PC-3 (cell line): ENCODE measurements at regions not wholly inside any gene's neighbourhood (a gene's known extent, or its start where the extent isn't known, plus 50 kb on each side); places are given as distances from the start of the nearest gene placed in this dataset.

ENCODE experiments used
- ATAC-seq: fragments of 200-7000 bp; cut with Tn5 transposase; 2 replicates; pipeline ENCODE4 v1.9.1; 2020; ENCODE audit warnings: mild to moderate bottlenecking, moderate library complexity
- BruUV-seq: library from RNA; stranded (reverse); fragments of 400-500 nt; replicated peaks from 2 replicates; lab custom pipeline; 2021; lab: Mats Ljungman, UMichigan
- CTCF ChIA-PET: fragments of 300-600 bp; sonication (Branson Sonifier 250); formaldehyde crosslinking; loops from one replicate; lab custom pipeline; 2022; ENCODE audit warnings: antibody characterized with exemption; lab: Charles Lee
- POLR2A ChIA-PET: fragments of 300-600 bp; sonication (Branson Sonifier 250); formaldehyde crosslinking; loops from one replicate; lab custom pipeline; 2022; ENCODE audit warnings: antibody characterized with exemption; ENCODE audit not compliant: unreplicated experiment; lab: Charles Lee
- DNase-seq: peaks from one replicate; pipeline ENCODE4 v3.0.0-alpha.2; 2015
- H2AFZ ChIP-seq: fragments of 300-600 bp; sonication (generic); 2 replicates; pipeline ENCODE4 v1.6.0; 2016; ENCODE audit warnings: antibody characterized with exemption, low read length
- H3F3A ChIP-seq: fragments of 300-600 bp; sonication (generic); one replicate; pipeline ENCODE4 v1.6.0; 2017; ENCODE audit warnings: antibody characterized with exemption, low read length, control low read depth, mild to moderate bottlenecking; ENCODE audit not compliant: unreplicated experiment
- H3K27ac ChIP-seq: fragments of 300-600 bp; sonication (generic); 2 replicates; pipeline ENCODE4 v1.5.1; 2016; ENCODE audit warnings: mild to moderate bottlenecking, low read length
- H3K27me3 ChIP-seq: fragments of 300-600 bp; sonication (generic); 2 replicates; pipeline ENCODE4 v1.6.1; 2016; ENCODE audit warnings: low read length, mixed read lengths
- H3K36me3 ChIP-seq: fragments of 300-600 bp; sonication (generic); 2 replicates; pipeline ENCODE4 v1.6.1; 2016; ENCODE audit warnings: low read depth, mixed run types, low read length, mixed read lengths
- H3K4me1 ChIP-seq: fragments of 300-600 bp; sonication (generic); 2 replicates; pipeline ENCODE4 v1.5.1; 2016; ENCODE audit warnings: low read length; ENCODE audit not compliant: insufficient read depth
- H3K4me2 ChIP-seq: fragments of 300-600 bp; sonication (generic); 2 replicates; pipeline ENCODE4 v1.6.0; 2016; ENCODE audit warnings: low read length
- H3K4me3 ChIP-seq: fragments of 300-600 bp; sonication (generic); 2 replicates; pipeline ENCODE4 v1.5.1; 2016; ENCODE audit warnings: mild to moderate bottlenecking, low read length, mixed read lengths
- H3K79me2 ChIP-seq: fragments of 300-600 bp; sonication (generic); 2 replicates; pipeline ENCODE4 v1.6.1; 2017; ENCODE audit warnings: low read length, mixed read lengths
- H3K9ac ChIP-seq: fragments of 300-600 bp; sonication (generic); 2 replicates; pipeline ENCODE4 v1.6.0; 2016; ENCODE audit warnings: mild to moderate bottlenecking, low read length
- H3K9me2 ChIP-seq: fragments of 300-600 bp; sonication (generic); replicated peaks from 2 replicates; pipeline ENCODE4 v1.6.1; 2016; ENCODE audit warnings: mixed run types, low read length, mixed read lengths
- H3K9me3 ChIP-seq: fragments of 300-600 bp; sonication (generic); 2 replicates; pipeline ENCODE4 v1.6.1; 2016; ENCODE audit warnings: low read length, mixed read lengths
- H4K20me1 ChIP-seq: fragments of 300-600 bp; sonication (generic); 2 replicates; pipeline ENCODE4 v1.6.1; 2016; ENCODE audit warnings: low read length, mixed read lengths
- EZH2 ChIP-seq: fragments of 300-600 bp; sonication (generic); IDR thresholded peaks from one replicate; pipeline ENCODE4 v1.6.1; 2017; ENCODE audit warnings: antibody characterized with exemption, mild to moderate bottlenecking, low read length; ENCODE audit not compliant: unreplicated experiment
- EZH2phosphoT487 ChIP-seq: fragments of 300-600 bp; sonication (generic); IDR thresholded peaks from 2 replicates; pipeline ENCODE4 v1.6.1; 2018; ENCODE audit warnings: mild to moderate bottlenecking, antibody characterized with exemption, low read length, borderline replicate concordance
- intact Hi-C: fragments of 100-400 bp; cut with micrococcal nuclease; formaldehyde crosslinking; loops from 2 replicates; pipeline ENCODE4 v1.9.0; 2023
- TF ChIP-seq, protein P1 (sequence below): fragments of 300-600 bp; sonication (generic); conservative IDR thresholded peaks from 2 replicates; pipeline ENCODE4 v1.5.1; 2017; ENCODE audit warnings: antibody characterized with exemption, low read depth, mild to moderate bottlenecking, low read length

DNA sequence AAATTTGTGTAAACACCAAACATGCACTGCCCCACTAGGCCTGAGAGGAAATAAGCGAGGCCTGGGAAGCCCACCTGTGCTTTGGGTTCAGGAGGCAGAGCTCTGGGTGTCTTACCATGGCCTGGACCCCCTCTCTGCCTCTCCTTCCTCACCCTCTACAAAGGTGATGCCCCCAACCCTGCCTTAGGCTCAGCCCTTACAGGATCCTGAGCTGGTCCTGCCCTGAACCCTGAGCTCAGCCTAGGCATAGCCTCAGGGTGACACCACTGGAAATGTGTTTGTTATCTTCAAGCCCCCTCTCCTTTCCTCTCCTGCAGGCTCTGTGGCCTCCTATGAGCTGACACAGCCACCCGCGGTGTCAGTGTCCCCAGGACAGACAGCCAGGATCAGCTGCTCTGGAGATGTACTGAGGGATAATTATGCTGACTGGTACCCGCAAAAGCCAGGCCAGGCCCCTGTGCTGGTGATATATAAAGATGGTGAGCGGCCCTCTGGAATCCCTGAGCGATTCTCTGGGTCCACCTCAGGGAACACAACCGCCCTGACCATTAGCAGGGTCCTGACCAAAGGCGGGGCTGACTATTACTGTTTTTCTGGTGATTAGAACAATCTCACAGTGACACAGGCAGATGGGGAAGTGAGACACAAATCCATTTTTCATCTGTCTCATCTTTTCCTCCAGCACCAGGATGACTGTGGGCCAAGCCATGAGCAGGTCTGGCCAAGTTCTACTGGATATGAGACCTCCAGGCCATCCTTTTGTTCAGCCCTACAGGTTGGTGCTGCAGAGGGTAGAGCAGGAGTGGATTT, 117.8 kb downstream of the GGTLC2 start:
- ChIA-PET CTCF (no interaction called here), POLR2A (no interaction called here)
- intact Hi-C loops: no loop called here
- BruUV-seq: no TSS peak
- no peaks in the 10 kb centered on the region for H3F3A ChIP-seq
- H3K4me1 ChIP-seq: no peaks in the 10 kb centered on the region
- no peaks in the 10 kb centered on the region for H3K36me3 ChIP-seq
- DNase-seq: no peak
- TF ChIP-seq, protein P1, sequence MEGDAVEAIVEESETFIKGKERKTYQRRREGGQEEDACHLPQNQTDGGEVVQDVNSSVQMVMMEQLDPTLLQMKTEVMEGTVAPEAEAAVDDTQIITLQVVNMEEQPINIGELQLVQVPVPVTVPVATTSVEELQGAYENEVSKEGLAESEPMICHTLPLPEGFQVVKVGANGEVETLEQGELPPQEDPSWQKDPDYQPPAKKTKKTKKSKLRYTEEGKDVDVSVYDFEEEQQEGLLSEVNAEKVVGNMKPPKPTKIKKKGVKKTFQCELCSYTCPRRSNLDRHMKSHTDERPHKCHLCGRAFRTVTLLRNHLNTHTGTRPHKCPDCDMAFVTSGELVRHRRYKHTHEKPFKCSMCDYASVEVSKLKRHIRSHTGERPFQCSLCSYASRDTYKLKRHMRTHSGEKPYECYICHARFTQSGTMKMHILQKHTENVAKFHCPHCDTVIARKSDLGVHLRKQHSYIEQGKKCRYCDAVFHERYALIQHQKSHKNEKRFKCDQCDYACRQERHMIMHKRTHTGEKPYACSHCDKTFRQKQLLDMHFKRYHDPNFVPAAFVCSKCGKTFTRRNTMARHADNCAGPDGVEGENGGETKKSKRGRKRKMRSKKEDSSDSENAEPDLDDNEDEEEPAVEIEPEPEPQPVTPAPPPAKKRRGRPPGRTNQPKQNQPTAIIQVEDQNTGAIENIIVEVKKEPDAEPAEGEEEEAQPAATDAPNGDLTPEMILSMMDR: no peak
- TF ChIP-seq EZH2phosphoT487: no peak
- TF ChIP-seq EZH2: no peak
- no peak overlapping the region for H3K9ac ChIP-seq
- no peak for ATAC-seq
- H3K9me3 ChIP-seq: no peaks in the 10 kb centered on the region
- no peak overlapping the region for H3K27ac ChIP-seq
- H2AFZ ChIP-seq: no peak overlapping the region
- H3K4me3 ChIP-seq: no peak overlapping the region
- no peaks in the 10 kb centered on the region for H3K9me2 ChIP-seq
- no peak overlapping the region for H3K4me2 ChIP-seq
- H4K20me1 ChIP-seq: no peaks in the 10 kb centered on the region
- no peaks in the 10 kb centered on the region for H3K27me3 ChIP-seq
- H3K79me2 ChIP-seq: no peaks in the 10 kb centered on the region

GRCh38 chr22:22763512-22763911, 119.1 kb downstream of the GGTLC2 start:
- Histone ChIP-seq H3K4me2 (no peak overlapping the region), H3K4me3 (no peak overlapping the region), H3K9me3 (no peaks in the 10 kb centered on the region), H3K27me3 (0 out of 2 replicates have a peak, but pooled peaks cover 6% of the 10 kb centered on the region), H4K20me1 (no peaks in the 10 kb centered on the region), H3K36me3 (no peaks in the 10 kb centered on the region), H3K9me2 (no peaks in the 10 kb centered on the region), H3F3A (no peaks in the 10 kb centered on the region), H3K9ac (no peak overlapping the region), H3K4me1 (no peaks in the 10 kb centered on the region), H2AFZ (no peak overlapping the region), H3K27ac (no peak overlapping the region), H3K79me2 (no peaks in the 10 kb centered on the region)
- ATAC-seq (no peak), DNase-seq (no peak)
- CTCF ChIA-PET: no interaction called here
- intact Hi-C loops: no loop called here
- TF ChIP-seq EZH2 (no peak), EZH2phosphoT487 (no peak)
- TF ChIP-seq, protein P1: no peak
- no TSS peak for BruUV-seq
- POLR2A ChIA-PET: no interaction called here

GRCh38 chr22:22764085-22764484, 119.7 kb downstream of the GGTLC2 start:
- POLR2A ChIA-PET: no interaction called here

More at GRCh38 chr22:22764085-22764484, 119.7 kb downstream of the GGTLC2 start:
- Histone ChIP-seq H3K9me3 (no peaks in the 10 kb centered on the region), H3K4me1 (no peaks in the 10 kb centered on the region), H3K9ac (no peak overlapping the region), H4K20me1 (no peaks in the 10 kb centered on the region), H3K79me2 (no peaks in the 10 kb centered on the region), H3K4me2 (no peak overlapping the region), H3K27ac (no peak overlapping the region), H2AFZ (no peak overlapping the region), H3F3A (no peaks in the 10 kb centered on the region), H3K4me3 (no peak overlapping the region), H3K36me3 (no peaks in the 10 kb centered on the region), H3K9me2 (no peaks in the 10 kb centered on the region), H3K27me3 (0 out of 2 replicates have a peak, but pooled peaks cover 6% of the 10 kb centered on the region)
- ATAC-seq (no peak), DNase-seq (no peak)
- BruUV-seq: no TSS peak
- CTCF ChIA-PET: no interaction called here
- TF ChIP-seq EZH2 (no peak), EZH2phosphoT487 (no peak)
- TF ChIP-seq, protein P1: no peak
- intact Hi-C loops: no loop called here
